ENCODE measurements at regions not wholly inside any gene's neighbourhood (a gene's known extent, or its start where the extent isn't known, plus 50 kb on each side); places are given as distances from the start of the nearest gene placed in this dataset.

DNA sequence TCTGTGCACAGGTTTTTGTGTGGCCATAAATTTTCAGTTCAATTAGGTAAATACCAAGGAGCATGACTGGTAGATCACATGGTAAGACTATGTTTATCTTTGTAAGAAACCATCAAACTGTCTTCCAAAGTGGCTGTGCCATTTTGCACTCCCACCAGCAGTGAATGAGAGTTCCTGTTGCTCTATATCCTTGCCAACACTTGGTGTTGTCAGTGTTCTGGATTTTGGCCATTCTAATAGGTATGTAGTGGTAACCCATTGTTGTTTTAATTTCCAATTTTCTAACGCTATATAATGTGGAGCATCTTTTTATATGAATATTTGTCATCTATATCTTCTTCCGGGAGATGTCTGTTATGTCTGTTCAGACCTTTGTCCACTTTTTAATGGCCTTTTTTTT lies 51.7 kb upstream of the MED4 start:
- H3K27ac ChIP-seq = no peak overlapping the region
- TF ChIP-seq, protein P1, sequence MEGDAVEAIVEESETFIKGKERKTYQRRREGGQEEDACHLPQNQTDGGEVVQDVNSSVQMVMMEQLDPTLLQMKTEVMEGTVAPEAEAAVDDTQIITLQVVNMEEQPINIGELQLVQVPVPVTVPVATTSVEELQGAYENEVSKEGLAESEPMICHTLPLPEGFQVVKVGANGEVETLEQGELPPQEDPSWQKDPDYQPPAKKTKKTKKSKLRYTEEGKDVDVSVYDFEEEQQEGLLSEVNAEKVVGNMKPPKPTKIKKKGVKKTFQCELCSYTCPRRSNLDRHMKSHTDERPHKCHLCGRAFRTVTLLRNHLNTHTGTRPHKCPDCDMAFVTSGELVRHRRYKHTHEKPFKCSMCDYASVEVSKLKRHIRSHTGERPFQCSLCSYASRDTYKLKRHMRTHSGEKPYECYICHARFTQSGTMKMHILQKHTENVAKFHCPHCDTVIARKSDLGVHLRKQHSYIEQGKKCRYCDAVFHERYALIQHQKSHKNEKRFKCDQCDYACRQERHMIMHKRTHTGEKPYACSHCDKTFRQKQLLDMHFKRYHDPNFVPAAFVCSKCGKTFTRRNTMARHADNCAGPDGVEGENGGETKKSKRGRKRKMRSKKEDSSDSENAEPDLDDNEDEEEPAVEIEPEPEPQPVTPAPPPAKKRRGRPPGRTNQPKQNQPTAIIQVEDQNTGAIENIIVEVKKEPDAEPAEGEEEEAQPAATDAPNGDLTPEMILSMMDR (conservative IDR thresholded peaks at IDR 0.05) = no peak

DNA sequence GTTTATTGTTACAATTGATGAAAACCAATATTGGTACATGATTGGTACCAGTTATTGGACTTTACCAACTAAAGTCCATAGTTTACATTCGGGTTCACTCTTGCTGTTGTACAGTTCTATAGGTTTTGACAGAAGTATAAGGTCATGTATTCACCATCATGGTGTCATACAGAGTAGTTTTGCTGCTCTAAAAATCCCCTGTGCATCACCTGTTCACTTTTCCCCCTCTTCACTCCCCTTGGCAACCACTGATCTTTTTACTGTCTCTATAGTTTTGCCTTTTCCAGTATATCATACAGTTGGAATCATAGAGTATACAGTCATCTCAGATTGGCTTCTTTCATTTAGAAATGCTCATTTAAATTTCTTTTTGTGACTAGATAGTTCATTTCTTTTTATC lies 51.2 kb upstream of the MED4 start:
- TF ChIP-seq, protein P1 (conservative IDR thresholded peaks at IDR 0.05) = no peak
- no peak overlapping the region for H3K27ac ChIP-seq

Measured in VCaP (cell line).